ENCODE measurements at regions not wholly inside any gene's neighbourhood (a gene's known extent, or its start where the extent isn't known, plus 50 kb on each side); places are given as distances from the start of the nearest gene placed in this dataset.

DNA sequence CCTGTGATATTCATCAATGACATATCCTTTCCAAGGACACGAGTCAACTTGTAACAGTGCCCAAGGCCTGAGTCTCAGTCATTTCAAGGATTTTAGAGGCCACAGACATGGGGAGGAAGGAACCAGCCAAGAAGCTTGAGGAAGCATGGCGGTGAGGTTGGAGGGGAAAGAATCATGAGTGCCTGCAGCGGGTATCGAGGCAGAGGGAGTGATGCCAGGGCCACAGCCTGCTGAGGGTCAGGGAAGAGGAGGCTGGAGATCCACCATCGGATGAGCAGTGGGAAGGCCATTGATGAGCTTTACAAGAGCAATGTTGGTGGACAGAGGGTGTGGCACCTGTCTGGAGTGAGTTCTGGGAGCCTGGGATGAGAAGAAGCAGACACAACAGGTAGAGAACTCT, 88.5 kb upstream of the IER5L start:
- no peak for TF ChIP-seq CHD1 (IDR thresholded peaks at IDR 0.05; ENCODE audit: low read depth, low read length)
- TF ChIP-seq POLR2A (IDR thresholded peaks at IDR 0.05; ENCODE audit: low read depth, low read length): no peak
- TF ChIP-seq, protein P1, sequence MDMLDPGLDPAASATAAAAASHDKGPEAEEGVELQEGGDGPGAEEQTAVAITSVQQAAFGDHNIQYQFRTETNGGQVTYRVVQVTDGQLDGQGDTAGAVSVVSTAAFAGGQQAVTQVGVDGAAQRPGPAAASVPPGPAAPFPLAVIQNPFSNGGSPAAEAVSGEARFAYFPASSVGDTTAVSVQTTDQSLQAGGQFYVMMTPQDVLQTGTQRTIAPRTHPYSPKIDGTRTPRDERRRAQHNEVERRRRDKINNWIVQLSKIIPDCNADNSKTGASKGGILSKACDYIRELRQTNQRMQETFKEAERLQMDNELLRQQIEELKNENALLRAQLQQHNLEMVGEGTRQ (IDR thresholded peaks at IDR 0.05; ENCODE audit: low read depth, low read length): no peak
- TF ChIP-seq, protein P2, sequence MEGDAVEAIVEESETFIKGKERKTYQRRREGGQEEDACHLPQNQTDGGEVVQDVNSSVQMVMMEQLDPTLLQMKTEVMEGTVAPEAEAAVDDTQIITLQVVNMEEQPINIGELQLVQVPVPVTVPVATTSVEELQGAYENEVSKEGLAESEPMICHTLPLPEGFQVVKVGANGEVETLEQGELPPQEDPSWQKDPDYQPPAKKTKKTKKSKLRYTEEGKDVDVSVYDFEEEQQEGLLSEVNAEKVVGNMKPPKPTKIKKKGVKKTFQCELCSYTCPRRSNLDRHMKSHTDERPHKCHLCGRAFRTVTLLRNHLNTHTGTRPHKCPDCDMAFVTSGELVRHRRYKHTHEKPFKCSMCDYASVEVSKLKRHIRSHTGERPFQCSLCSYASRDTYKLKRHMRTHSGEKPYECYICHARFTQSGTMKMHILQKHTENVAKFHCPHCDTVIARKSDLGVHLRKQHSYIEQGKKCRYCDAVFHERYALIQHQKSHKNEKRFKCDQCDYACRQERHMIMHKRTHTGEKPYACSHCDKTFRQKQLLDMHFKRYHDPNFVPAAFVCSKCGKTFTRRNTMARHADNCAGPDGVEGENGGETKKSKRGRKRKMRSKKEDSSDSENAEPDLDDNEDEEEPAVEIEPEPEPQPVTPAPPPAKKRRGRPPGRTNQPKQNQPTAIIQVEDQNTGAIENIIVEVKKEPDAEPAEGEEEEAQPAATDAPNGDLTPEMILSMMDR (conservative IDR thresholded peaks at IDR 0.05; ENCODE audit: low read depth, low read length): no peak
- no peak for TF ChIP-seq BHLHE40 (IDR thresholded peaks at IDR 0.05; ENCODE audit: low read depth, low read length)
- TF ChIP-seq SMC3 (IDR thresholded peaks at IDR 0.05; ENCODE audit: low read depth, low read length): no peak
- no peak for TF ChIP-seq RFX5 (IDR thresholded peaks at IDR 0.05; ENCODE audit: low read depth, low read length)
- TF ChIP-seq MAZ (IDR thresholded peaks at IDR 0.05; ENCODE audit: borderline replicate concordance, low read depth, low read length): no peak
- TF ChIP-seq FOS (IDR thresholded peaks at IDR 0.05; ENCODE audit: low read depth, low read length): no peak
- no peak for TF ChIP-seq MAFK (IDR thresholded peaks at IDR 0.05; ENCODE audit: low read depth, low read length)
- TF ChIP-seq CEBPB (IDR thresholded peaks at IDR 0.05; ENCODE audit: low read depth, low read length): no peak
- TF ChIP-seq RAD21 (IDR thresholded peaks at IDR 0.05; ENCODE audit: low read length): no peak
- TF ChIP-seq MXI1 (IDR thresholded peaks at IDR 0.05; ENCODE audit: borderline replicate concordance, low read depth, low read length): no peak
